Activated naive CD8-positive, alpha-beta T cell (primary cell): ENCODE measurements at regions not wholly inside any gene's neighbourhood (a gene's known extent, or its start where the extent isn't known, plus 50 kb on each side); places are given as distances from the start of the nearest gene placed in this dataset.

Source experiments
- H3K27ac Mint-ChIP-seq: one replicate; pipeline ENCODE4 v1.8.0; 2021; ENCODE audit warnings: mixed read lengths
- H3K27me3 Mint-ChIP-seq: one replicate; pipeline ENCODE4 v1.8.0; 2021; ENCODE audit warnings: mixed read lengths
- H3K36me3 Mint-ChIP-seq: one replicate; pipeline ENCODE4 v1.8.0; 2021; ENCODE audit warnings: mixed read lengths
- H3K4me1 Mint-ChIP-seq: one replicate; pipeline ENCODE4 v1.8.0; 2021; ENCODE audit warnings: low read depth, mixed read lengths
- H3K4me3 Mint-ChIP-seq: one replicate; pipeline ENCODE4 v1.8.0; 2021; ENCODE audit warnings: mild to moderate bottlenecking, mixed read lengths
- H3K9me3 Mint-ChIP-seq: one replicate; pipeline ENCODE4 v1.8.0; 2021; ENCODE audit warnings: low read depth, mixed read lengths

DNA sequence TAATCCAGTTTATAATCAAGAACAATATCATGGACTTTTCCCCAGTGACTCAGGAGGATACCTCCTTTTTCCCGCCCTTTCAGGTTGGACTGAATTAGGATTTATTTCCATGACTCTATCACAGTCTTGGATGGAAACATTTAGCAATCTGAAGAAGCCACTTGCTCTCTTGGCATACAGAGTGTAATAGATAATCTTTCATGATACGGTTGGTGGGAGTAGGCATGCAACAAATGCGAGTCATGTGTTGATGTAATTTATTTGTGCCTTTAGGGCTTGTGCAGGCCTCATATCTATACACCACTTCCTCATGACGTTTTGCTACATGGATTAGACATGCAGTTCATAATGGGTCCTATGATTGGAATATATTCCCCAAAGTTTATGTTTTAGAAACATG lies 54.2 kb upstream of the MCTP2 start:
- Mint-ChIP-seq H3K4me1 (peaks cover 8% of the 10 kb centered on the region), H3K27me3 (no peaks in the 10 kb centered on the region), H3K27ac (peak overlapping the region; percentile 62)

DNA sequence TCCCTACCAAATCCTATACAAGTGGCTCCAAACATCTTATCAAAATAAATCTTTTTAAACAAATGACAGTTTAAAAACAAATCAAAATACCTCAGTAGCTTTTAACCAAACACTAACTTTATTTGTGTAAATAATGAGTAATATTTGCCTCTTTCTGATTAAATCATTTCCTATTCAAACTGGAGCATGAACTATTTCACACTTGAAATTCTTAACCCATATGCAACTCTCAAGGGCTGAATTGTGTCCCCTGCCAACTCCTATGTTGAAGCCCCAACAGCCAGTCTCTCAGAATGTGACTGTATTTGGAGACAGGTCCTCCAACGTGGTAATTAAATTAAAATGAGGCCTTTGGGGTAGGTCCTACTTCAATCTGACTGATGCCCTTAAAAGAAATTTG lies 55.9 kb upstream of the MCTP2 start:
- H3K4me1 Mint-ChIP-seq: peaks cover 8% of the 10 kb centered on the region
- peaks cover 5% of the 10 kb centered on the region for H3K36me3 Mint-ChIP-seq
- no peak overlapping the region for H3K27ac Mint-ChIP-seq
- no peaks in the 10 kb centered on the region for H3K9me3 Mint-ChIP-seq
- H3K27me3 Mint-ChIP-seq: no peaks in the 10 kb centered on the region
- no peak overlapping the region for H3K4me3 Mint-ChIP-seq

More for the DNA sequence above, 54.2 kb upstream of the MCTP2 start:
- H3K36me3 Mint-ChIP-seq: peaks cover 5% of the 10 kb centered on the region
- H3K9me3 Mint-ChIP-seq: no peaks in the 10 kb centered on the region
- no peak overlapping the region for H3K4me3 Mint-ChIP-seq

DNA sequence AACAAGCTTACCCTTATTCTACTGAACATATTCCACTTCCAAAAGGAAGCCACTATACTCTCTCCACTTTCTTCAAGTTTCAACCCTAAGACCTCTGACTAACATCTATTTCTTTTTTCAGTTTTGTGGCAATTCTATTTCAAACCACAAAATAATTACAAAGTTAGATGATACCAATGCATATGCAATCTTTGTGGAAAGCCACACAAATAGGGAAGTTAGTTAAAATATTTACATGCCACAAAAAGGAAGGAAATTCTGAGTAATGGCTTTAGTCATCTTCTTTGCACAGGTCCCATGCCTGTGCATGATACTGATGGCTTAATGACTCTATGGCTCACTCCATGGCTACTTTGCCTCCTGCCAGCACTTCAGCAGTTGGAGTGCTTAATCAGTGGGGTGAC lies 57.0 kb upstream of the MCTP2 start:
- no peak overlapping the region for H3K27ac Mint-ChIP-seq
- H3K36me3 Mint-ChIP-seq: peaks cover 5% of the 10 kb centered on the region
- H3K27me3 Mint-ChIP-seq: no peaks in the 10 kb centered on the region
- H3K9me3 Mint-ChIP-seq: no peaks in the 10 kb centered on the region
- H3K4me1 Mint-ChIP-seq: peaks cover 8% of the 10 kb centered on the region
- no peak overlapping the region for H3K4me3 Mint-ChIP-seq

DNA sequence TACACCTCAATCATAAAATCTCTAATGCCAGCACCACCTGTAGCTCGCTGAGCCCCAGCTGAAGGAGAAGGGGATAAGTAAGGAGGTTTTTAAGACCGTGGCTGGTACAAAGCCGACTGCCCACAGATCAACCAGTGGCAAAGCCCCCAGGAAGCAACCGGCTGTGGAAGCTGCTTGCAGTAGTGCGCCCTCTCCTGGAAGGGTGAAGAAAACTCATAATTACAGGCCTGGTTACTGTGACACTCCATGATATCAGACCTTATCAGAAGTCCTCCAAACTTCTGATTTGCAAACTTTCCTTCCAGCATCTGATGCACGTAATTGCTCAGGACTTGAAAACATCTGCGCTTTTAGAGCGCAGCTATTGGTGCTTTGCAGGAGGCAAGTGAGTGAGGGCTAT lies 63.1 kb upstream of the MCTP2 start:
- H3K9me3 Mint-ChIP-seq: no peaks in the 10 kb centered on the region
- no peak overlapping the region for H3K4me3 Mint-ChIP-seq
- peaks cover 3% of the 10 kb centered on the region for H3K27me3 Mint-ChIP-seq
- H3K4me1 Mint-ChIP-seq: no peaks in the 10 kb centered on the region
- no peak overlapping the region for H3K27ac Mint-ChIP-seq
- H3K36me3 Mint-ChIP-seq: no peaks in the 10 kb centered on the region

DNA sequence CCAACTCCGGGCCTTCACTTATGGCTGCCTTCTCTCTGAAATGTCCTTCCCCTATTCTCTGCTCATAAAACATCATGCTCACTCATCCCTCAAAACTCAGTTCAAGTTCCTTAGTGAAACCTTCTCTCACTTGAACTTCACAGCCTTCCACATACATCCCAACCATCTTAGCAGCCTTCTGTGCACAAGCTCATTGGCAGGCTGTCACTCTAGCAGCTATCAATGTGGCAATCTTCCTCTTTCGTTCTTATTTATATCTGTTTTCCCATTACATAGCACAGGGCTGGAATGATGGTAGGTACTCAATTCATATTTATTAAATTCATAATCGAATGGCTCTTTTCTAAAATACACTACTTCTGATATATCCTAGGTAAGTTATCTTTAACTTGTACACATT lies 66.4 kb upstream of the MCTP2 start:
- no peak overlapping the region for H3K4me3 Mint-ChIP-seq

DNA sequence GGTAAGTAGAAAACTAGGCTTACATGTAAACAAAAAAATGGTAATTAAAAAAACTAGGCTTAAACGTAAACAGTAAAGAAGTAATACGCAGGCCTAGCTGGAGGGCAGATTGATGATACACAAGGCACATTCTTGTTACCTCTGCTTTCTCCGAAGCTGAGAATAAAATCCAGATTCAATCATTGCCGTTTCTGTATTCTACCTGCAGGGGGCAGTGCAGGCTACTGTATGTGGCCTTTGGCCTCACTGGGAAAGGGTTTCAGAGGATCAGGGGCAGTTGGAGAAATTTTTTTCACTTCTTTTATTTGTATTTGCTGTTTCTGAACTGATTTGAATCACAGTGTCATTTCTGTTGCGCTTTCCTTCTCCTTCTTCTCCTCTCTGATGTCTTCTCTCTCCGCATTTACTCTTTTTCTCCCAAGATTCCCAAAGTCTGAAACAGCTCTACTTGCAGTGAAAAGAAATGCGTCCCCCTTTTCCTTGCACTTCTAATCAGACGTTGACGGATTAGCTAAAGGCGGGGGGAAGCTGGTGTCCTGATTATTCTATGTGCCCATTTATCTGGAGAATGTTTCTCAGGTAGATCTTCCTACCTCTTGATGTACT lies 67.1 kb upstream of the MCTP2 start:
- Mint-ChIP-seq H3K27ac (no peak overlapping the region), H3K4me1 (no peaks in the 10 kb centered on the region), H3K9me3 (no peaks in the 10 kb centered on the region), H3K36me3 (no peaks in the 10 kb centered on the region), H3K4me3 (no peak overlapping the region), H3K27me3 (peaks cover 3% of the 10 kb centered on the region)

More for the DNA sequence above, 66.4 kb upstream of the MCTP2 start:
- Mint-ChIP-seq H3K27ac (no peak overlapping the region), H3K36me3 (no peaks in the 10 kb centered on the region), H3K4me1 (no peaks in the 10 kb centered on the region), H3K27me3 (peaks cover 3% of the 10 kb centered on the region), H3K9me3 (no peaks in the 10 kb centered on the region)

DNA sequence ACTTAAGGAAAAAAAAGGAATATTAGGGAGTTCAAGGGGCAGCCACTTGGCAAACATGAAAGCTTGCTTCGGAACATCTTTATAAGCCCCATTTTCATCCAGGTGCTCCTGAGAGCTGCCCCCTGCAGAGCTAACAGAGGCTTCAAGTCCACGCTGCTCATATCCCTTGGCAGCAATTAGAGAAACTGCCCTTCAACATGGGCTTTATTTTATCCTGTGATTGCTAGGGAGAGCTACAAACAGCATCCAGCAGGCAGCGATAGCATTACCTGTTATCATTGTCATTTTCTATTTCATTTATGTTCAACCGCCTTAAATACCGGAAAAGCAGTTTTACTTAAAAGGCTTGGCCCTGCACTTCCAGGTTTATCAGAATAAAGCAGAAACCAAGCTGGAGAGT lies 68.4 kb upstream of the MCTP2 start:
- Mint-ChIP-seq H3K9me3 (no peaks in the 10 kb centered on the region), H3K27me3 (peaks cover 3% of the 10 kb centered on the region), H3K36me3 (no peaks in the 10 kb centered on the region), H3K4me1 (no peaks in the 10 kb centered on the region), H3K4me3 (no peak overlapping the region), H3K27ac (no peak overlapping the region)

DNA sequence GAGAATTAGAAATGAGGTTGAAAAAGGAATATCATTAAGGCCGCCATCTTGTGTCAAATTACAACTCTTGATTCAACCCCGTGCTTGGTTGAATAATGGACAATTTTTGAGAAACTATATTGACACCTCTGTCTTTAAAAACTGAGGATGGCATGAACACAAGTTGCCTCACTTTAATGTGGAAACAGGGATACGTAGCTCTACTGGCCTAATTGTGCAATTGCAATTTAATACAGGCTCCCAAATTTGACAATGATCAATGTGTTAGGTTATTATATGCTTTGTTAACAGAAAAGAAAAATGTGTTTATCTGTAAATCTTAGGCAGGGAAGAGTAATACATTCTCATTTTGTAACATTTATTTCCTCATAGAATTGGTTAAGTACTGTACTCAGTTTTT lies 77.1 kb upstream of the MCTP2 start:
- Mint-ChIP-seq H3K4me1 (no peaks in the 10 kb centered on the region), H3K27me3 (peaks cover 9% of the 10 kb centered on the region), H3K27ac (no peak overlapping the region), H3K36me3 (no peaks in the 10 kb centered on the region), H3K9me3 (no peaks in the 10 kb centered on the region), H3K4me3 (no peak overlapping the region)

DNA sequence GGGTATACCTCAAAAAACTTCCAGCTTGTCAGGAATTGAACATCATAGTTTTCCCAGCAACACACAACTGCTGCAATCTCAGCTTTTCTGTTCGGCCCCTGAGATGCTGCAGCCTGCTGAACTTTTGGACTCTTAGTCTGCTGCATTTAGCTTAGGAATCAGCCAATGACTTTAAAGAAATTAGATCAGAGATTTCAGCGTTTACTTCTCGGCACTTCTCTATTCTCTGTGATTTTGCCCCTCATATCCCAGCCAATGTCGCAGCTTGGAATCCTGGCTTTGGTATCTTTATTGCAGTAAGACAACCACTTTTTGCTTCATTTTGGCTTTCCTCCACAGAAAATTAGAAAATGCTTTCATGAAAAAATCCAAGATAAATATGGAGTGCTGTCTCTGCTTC lies 86.3 kb upstream of the MCTP2 start:
- H3K36me3 Mint-ChIP-seq: no peaks in the 10 kb centered on the region
- no peaks in the 10 kb centered on the region for H3K9me3 Mint-ChIP-seq
- H3K27me3 Mint-ChIP-seq: peaks cover 6% of the 10 kb centered on the region
- H3K4me3 Mint-ChIP-seq: no peak overlapping the region
- H3K4me1 Mint-ChIP-seq: no peaks in the 10 kb centered on the region
- H3K27ac Mint-ChIP-seq: no peak overlapping the region

DNA sequence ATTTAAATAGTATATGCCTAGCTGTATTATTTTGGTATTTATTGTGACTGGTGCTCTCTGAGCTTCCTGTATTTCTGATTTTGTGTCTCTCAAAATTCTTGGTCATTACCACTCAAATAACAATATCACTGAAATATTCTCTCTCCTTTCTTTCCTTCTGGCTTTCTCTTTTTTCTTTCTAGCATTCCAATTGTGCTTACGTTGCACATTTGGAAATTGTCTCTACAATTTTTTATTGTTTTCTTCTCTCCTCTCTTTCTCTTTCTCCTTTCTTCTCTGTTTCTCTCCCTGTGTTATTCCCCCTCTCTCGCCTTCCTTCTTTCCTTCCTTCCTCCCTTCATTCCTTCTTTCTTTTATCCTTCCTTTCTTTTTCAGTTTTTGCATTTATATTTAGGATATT lies 89.6 kb upstream of the MCTP2 start:
- Mint-ChIP-seq H3K9me3 (no peaks in the 10 kb centered on the region), H3K4me3 (no peak overlapping the region), H3K27me3 (peaks cover 5% of the 10 kb centered on the region), H3K36me3 (no peaks in the 10 kb centered on the region), H3K4me1 (no peaks in the 10 kb centered on the region), H3K27ac (no peak overlapping the region)

DNA sequence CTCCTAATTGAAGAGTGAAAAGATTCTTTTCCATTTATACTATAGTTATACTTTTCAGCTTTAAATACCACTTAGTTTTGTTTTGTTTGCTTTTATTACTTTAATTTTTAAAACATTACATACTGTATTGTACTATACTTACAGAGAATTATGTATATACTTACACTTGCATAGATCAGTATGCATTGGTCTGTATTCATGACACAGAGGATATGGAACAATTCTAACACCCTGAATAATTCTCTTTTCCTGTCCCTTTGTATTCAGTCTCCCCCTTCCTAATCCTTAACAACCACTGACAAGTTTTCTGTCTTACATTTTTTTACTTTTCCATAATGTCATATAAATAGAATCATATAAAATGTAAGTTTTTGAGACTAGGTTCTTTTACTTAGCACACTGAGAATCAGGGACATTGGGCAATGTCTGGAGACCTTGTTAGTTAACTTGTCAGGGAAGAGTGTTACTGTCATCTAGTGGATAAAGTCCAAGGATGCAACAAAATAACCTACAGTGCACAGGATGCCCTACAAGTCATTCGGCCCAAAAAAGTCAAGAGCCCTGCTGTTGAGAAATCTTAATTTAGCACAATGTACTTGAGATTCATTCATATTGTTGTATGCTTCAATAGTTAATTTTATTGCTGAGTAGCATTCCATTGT lies 95.7 kb upstream of the MCTP2 start:
- Mint-ChIP-seq H3K36me3 (no peaks in the 10 kb centered on the region), H3K27ac (no peak overlapping the region), H3K9me3 (no peaks in the 10 kb centered on the region), H3K4me3 (no peak overlapping the region), H3K4me1 (no peaks in the 10 kb centered on the region), H3K27me3 (peaks cover 12% of the 10 kb centered on the region)

DNA sequence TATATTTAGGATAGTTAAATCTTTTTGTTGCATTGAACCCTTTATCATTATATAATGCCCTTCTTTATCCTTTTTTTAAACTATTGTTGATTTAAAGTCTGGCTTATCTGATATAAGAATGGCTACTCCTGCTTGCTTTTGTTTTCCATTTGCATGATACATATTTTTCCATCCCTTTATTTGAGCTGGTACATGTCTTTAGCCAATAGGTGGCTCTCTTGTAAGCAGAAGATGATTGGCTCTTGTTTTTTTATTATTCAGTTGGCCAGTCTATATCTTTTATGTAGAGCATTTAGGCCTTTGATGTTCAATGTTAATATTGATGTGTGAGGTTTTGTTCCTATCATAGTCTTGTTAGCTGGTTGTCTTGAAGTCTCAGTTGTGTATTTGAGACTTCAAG lies 99.5 kb upstream of the MCTP2 start:
- no peaks in the 10 kb centered on the region for H3K9me3 Mint-ChIP-seq
- no peaks in the 10 kb centered on the region for H3K4me1 Mint-ChIP-seq
- no peak overlapping the region for H3K4me3 Mint-ChIP-seq
- H3K27ac Mint-ChIP-seq: no peak overlapping the region
- peaks cover 10% of the 10 kb centered on the region for H3K27me3 Mint-ChIP-seq
- H3K36me3 Mint-ChIP-seq: no peaks in the 10 kb centered on the region

DNA sequence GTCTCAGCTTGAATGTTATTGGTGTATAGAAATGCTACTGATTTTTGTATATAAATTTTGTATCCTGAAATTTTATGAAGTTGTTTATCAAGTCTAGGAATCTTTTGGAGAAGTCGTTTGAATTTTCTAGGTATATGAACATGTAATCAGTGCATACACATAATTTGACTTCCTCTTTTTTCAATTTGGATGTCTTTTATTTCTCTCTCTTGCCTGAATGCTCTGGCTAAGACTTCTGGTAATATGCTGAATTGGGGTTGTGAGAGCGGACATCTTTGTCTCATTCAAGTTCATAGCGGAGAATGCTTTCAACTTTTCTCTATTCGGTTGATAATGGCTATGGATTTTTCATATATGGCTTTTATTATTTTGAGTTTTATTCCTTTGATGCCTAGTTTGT lies 100.9 kb upstream of the MCTP2 start:
- no peaks in the 10 kb centered on the region for H3K4me1 Mint-ChIP-seq
- H3K9me3 Mint-ChIP-seq: no peaks in the 10 kb centered on the region
- no peak overlapping the region for H3K27ac Mint-ChIP-seq
- H3K4me3 Mint-ChIP-seq: no peak overlapping the region
- H3K36me3 Mint-ChIP-seq: no peaks in the 10 kb centered on the region
- H3K27me3 Mint-ChIP-seq: peaks cover 10% of the 10 kb centered on the region

DNA sequence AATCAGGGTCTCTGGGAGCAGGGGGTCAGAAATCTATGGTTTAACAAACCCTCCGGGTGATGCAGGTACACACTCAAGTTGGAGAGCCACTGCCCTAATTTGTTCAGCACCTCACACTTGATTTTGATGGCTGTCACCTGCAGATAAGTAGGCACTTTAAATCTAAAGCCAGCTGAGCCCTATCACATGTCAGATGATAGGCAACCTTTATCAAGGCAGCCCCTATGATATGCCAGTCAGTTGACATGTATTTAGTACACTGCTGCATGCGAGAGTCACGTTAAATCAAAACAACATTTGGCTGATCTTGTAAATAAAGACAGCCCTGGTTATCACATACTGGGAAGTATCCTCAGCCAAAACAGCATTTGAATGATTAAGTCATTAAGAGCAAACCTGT lies 104.4 kb upstream of the MCTP2 start:
- Mint-ChIP-seq H3K4me1 (no peaks in the 10 kb centered on the region), H3K36me3 (no peaks in the 10 kb centered on the region), H3K27me3 (no peaks in the 10 kb centered on the region), H3K4me3 (no peak overlapping the region), H3K27ac (no peak overlapping the region), H3K9me3 (no peaks in the 10 kb centered on the region)

DNA sequence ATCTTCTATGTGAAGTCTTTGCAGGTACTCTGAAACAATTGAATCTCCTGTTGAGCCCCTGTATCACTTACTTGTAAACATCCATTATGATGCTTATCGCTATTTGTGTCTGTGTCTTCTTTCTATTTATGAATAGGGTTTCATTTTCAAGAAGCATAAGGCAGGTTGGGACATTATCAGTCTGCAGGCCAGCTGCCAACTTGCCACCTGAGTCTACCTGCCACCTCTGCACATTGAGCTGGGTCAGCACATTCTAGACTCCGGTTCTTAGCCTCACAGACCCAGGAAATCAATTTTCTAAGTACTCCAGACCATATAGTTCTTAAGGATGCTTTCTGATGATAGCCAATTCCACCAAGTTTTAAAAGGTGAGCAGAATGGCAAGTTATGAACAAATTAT lies 105.7 kb upstream of the MCTP2 start:
- no peaks in the 10 kb centered on the region for H3K9me3 Mint-ChIP-seq
- H3K4me1 Mint-ChIP-seq: no peaks in the 10 kb centered on the region
- H3K27ac Mint-ChIP-seq: no peak overlapping the region
- no peak overlapping the region for H3K4me3 Mint-ChIP-seq
- H3K36me3 Mint-ChIP-seq: no peaks in the 10 kb centered on the region
- H3K27me3 Mint-ChIP-seq: no peaks in the 10 kb centered on the region

DNA sequence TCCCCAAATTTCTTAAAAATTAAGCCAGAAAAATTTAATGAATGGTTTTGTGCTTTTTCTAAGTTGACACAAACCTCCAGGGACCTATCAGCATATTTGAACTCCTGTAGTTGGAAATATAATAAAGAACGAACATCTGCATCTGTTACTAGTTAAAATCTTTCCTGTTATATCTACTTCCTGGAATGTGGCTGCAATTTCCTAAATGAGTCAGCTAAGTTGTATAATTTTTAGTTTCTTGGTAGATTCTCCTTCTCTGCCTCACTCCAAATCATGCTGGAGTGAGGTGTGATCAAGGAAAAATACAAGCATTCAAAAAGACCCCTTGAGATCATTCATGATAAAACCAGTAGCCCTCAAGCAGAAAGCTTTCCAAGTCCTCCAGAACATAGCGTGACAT lies 106.2 kb upstream of the MCTP2 start:
- Mint-ChIP-seq H3K4me3 (no peak overlapping the region), H3K9me3 (no peaks in the 10 kb centered on the region), H3K27ac (no peak overlapping the region), H3K36me3 (no peaks in the 10 kb centered on the region), H3K4me1 (no peaks in the 10 kb centered on the region), H3K27me3 (no peaks in the 10 kb centered on the region)
